RWPE2 (cell line): ENCODE measurements at regions not wholly inside any gene's neighbourhood (a gene's known extent, or its start where the extent isn't known, plus 50 kb on each side); places are given as distances from the start of the nearest gene placed in this dataset.
A peak's percentile ranks its signal among the peaks of the same experiment; 100 is the strongest.

Source experiments
- ATAC-seq: fragments of 200-7000 bp; cut with Tn5 transposase; 3 replicates; pipeline ENCODE4 v1.9.1; 2021; ENCODE audit warnings: low read depth
- DNase-seq: peaks from one replicate; pipeline ENCODE4 v3.0.0-alpha.2; 2020; ENCODE audit warnings: low spot score
- H3K27ac ChIP-seq: fragments of 450-650 bp; 2 replicates; pipeline ENCODE4 v1.5.1; 2017; ENCODE audit warnings: mild to moderate bottlenecking; ENCODE audit not compliant: poor library complexity, severe bottlenecking
- H3K27me3 ChIP-seq: fragments of 250-450 bp; sonication (Bioruptor Pico); 2 replicates; pipeline ENCODE4 v1.5.1; 2021; ENCODE audit warnings: mild to moderate bottlenecking, moderate library complexity; ENCODE audit not compliant: insufficient read depth, poor library complexity, severe bottlenecking
- H3K36me3 ChIP-seq: fragments of 250-450 bp; sonication (Bioruptor Pico); 2 replicates; pipeline ENCODE4 v1.5.1; 2020; ENCODE audit warnings: low read depth, mild to moderate bottlenecking, moderate library complexity
- H3K4me1 ChIP-seq: fragments of 250-450 bp; sonication (Bioruptor Pico); 2 replicates; pipeline ENCODE4 v1.5.1; 2021; ENCODE audit warnings: mild to moderate bottlenecking, moderate library complexity; ENCODE audit not compliant: insufficient read depth, poor library complexity, severe bottlenecking
- H3K4me3 ChIP-seq: fragments of 250-450 bp; sonication (Bioruptor Pico); 2 replicates; pipeline ENCODE4 v1.5.1; 2021; ENCODE audit warnings: mild to moderate bottlenecking, moderate library complexity; ENCODE audit not compliant: severe bottlenecking
- H3K9me3 ChIP-seq: fragments of 250-450 bp; sonication (Bioruptor Pico); 2 replicates; pipeline ENCODE4 v1.5.1; 2021; ENCODE audit warnings: mild to moderate bottlenecking, moderate library complexity; ENCODE audit not compliant: severe bottlenecking
- TF ChIP-seq, protein P1 (sequence below): fragments of 450-650 bp; IDR thresholded peaks from one replicate; pipeline ENCODE4 v1.5.1; 2017; ENCODE audit warnings: mild to moderate bottlenecking, moderate library complexity; ENCODE audit not compliant: poor library complexity, severe bottlenecking

- DNase-seq: no peak
Observed at GRCh38 chr20:22918286-22918983, 116.7 kb upstream of the SSTR4 start.

DNA sequence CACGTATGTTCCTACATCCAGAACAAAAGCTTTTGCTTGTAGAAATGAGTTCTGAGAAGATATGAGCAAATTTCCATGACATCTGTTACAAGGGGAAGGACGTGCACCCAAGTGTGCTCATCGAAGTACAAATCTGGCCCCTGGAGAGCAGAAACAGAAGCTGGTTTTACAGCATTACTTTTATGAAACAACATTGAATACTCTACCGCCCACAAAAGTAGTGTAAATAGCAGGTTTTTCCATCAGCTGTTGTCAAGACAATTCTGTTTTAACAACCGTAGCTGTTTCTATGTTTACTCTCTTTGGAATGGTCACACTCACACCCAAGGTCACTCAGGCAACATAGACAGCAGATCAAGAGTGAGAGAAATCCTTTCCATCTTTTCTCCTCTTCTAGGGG is 114.2 kb upstream of the SSTR4 start:
- peaks cover 14% of the 10 kb centered on the region for H3K4me1 ChIP-seq
- H3K27ac ChIP-seq: no peak overlapping the region
- ATAC-seq: no peak

More at GRCh38 chr20:22918286-22918983, 116.7 kb upstream of the SSTR4 start:
- Histone ChIP-seq H3K4me3 (no peak overlapping the region), H3K27me3 (no peaks in the 10 kb centered on the region), H3K27ac (no peak overlapping the region), H3K4me1 (peaks cover 14% of the 10 kb centered on the region), H3K36me3 (no peaks in the 10 kb centered on the region), H3K9me3 (no peaks in the 10 kb centered on the region)
- ATAC-seq: no peak
- TF ChIP-seq, protein P1, sequence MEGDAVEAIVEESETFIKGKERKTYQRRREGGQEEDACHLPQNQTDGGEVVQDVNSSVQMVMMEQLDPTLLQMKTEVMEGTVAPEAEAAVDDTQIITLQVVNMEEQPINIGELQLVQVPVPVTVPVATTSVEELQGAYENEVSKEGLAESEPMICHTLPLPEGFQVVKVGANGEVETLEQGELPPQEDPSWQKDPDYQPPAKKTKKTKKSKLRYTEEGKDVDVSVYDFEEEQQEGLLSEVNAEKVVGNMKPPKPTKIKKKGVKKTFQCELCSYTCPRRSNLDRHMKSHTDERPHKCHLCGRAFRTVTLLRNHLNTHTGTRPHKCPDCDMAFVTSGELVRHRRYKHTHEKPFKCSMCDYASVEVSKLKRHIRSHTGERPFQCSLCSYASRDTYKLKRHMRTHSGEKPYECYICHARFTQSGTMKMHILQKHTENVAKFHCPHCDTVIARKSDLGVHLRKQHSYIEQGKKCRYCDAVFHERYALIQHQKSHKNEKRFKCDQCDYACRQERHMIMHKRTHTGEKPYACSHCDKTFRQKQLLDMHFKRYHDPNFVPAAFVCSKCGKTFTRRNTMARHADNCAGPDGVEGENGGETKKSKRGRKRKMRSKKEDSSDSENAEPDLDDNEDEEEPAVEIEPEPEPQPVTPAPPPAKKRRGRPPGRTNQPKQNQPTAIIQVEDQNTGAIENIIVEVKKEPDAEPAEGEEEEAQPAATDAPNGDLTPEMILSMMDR: no peak

GRCh38 chr20:22921595-22922421 is 113.3 kb upstream of the SSTR4 start:
- Histone ChIP-seq H3K9me3 (no peaks in the 10 kb centered on the region), H3K36me3 (no peaks in the 10 kb centered on the region), H3K27ac (peak overlapping the region; percentile 54), H3K27me3 (no peaks in the 10 kb centered on the region), H3K4me3 (no peak overlapping the region), H3K4me1 (peaks cover 14% of the 10 kb centered on the region)
- ATAC-seq (peak; percentile 75), DNase-seq (no peak)
- TF ChIP-seq, protein P1: no peak

More for the DNA sequence above, 114.2 kb upstream of the SSTR4 start:
- Histone ChIP-seq H3K4me3 (no peak overlapping the region), H3K27me3 (no peaks in the 10 kb centered on the region), H3K36me3 (no peaks in the 10 kb centered on the region), H3K9me3 (no peaks in the 10 kb centered on the region)
- TF ChIP-seq, protein P1: no peak
- DNase-seq: no peak

GRCh38 chr20:22922987-22923386 is 112.1 kb upstream of the SSTR4 start:
- H3K27me3 ChIP-seq: no peaks in the 10 kb centered on the region
- ATAC-seq: no peak

More at GRCh38 chr20:22922987-22923386, 112.1 kb upstream of the SSTR4 start:
- Histone ChIP-seq H3K4me1 (peaks cover 14% of the 10 kb centered on the region), H3K9me3 (no peaks in the 10 kb centered on the region), H3K4me3 (no peak overlapping the region), H3K27ac (no peak overlapping the region), H3K36me3 (no peaks in the 10 kb centered on the region)
- TF ChIP-seq, protein P1: no peak
- no peak for DNase-seq
